H1 (cell line): ENCODE measurements at regions not wholly inside any gene's neighbourhood (a gene's known extent, or its start where the extent isn't known, plus 50 kb on each side); places are given as distances from the start of the nearest gene placed in this dataset.

Source experiments
- CTCF ChIA-PET: fragments of 300-600 bp; sonication (Branson Sonifier 250); formaldehyde crosslinking; loops from one replicate; lab custom pipeline; 2021; ENCODE audit not compliant: partially characterized antibody; lab: Charles Lee
- POLR2A ChIA-PET: fragments of 300-600 bp; sonication (Branson Sonifier 250); formaldehyde crosslinking; loops from one replicate; lab custom pipeline; 2021; ENCODE audit warnings: inconsistent platforms; ENCODE audit not compliant: partially characterized antibody; lab: Charles Lee
- DNase-seq, 2 experiments: peaks; one replicate each; pipeline versions ENCODE4 v3.0.0 to v3.0.0-alpha.2; 2010 to 2022; ENCODE audit warnings: low spot score in 2 of 2, low read depth in 1 of 2, mixed read lengths in 1 of 2
- FAIRE-seq: peaks from 2 replicates; lab custom pipeline; 2011; peaks lifted over from hg19 to GRCh38; lab: Jason Lieb, UNC
- H2AFZ ChIP-seq: 2 replicates; pipeline ENCODE4 v1.8.1; 2012; ENCODE audit warnings: low read length, inconsistent platforms
- H2AK5ac ChIP-seq: 2 replicates; pipeline ENCODE4 v1.6.1; 2013; ENCODE audit warnings: low read depth, low read length
- H2BK120ac ChIP-seq: replicated peaks from 2 replicates; pipeline ENCODE3; 2013; ENCODE audit warnings: low read depth, low read length, inconsistent platforms
- H2BK12ac ChIP-seq: 2 replicates; pipeline ENCODE4 v1.6.1; 2013; ENCODE audit warnings: low read depth, low read length
- H2BK15ac ChIP-seq: 2 replicates; pipeline ENCODE4 v1.6.1; 2013; ENCODE audit warnings: low read length
- H2BK20ac ChIP-seq: 2 replicates; pipeline ENCODE4 v1.6.1; 2013; ENCODE audit warnings: low read length
- H2BK5ac ChIP-seq: 2 replicates; pipeline ENCODE4 v1.6.1; 2013; ENCODE audit warnings: low read depth, low read length
- H3K14ac ChIP-seq: 2 replicates; pipeline ENCODE4 v1.6.1; 2013; ENCODE audit warnings: inconsistent platforms; ENCODE audit not compliant: insufficient read length
- H3K18ac ChIP-seq: 2 replicates; pipeline ENCODE4 v1.6.1; 2013; ENCODE audit warnings: low read length; ENCODE audit errors: extremely low read depth
- H3K23ac ChIP-seq: 2 replicates; pipeline ENCODE4 v1.6.1; 2013; ENCODE audit warnings: inconsistent platforms; ENCODE audit not compliant: insufficient read length
- H3K23me2 ChIP-seq: 2 replicates; pipeline ENCODE4 v1.6.1; 2013; ENCODE audit warnings: low read depth, low read length
- H3K27ac ChIP-seq: 2 replicates; pipeline ENCODE4 v1.6.1; 2011; ENCODE audit warnings: low read depth, low read length, inconsistent platforms
- H3K27me3 ChIP-seq, 4 experiments: replicated peaks in 1 of 4; 1 replicate in 1 of 4; 2 replicates in 3 of 4; pipeline versions ENCODE4 v1.6.1 to v1.8.1; 2011 to 2013; ENCODE audit warnings: low read length in 3 of 4, mild to moderate bottlenecking in 3 of 4, inconsistent platforms in 2 of 4, mixed read lengths in 2 of 4, moderate library complexity in 1 of 4; ENCODE audit not compliant: control insufficient read depth in 3 of 4, insufficient read depth in 3 of 4; ENCODE audit errors: extremely low read depth in 1 of 4
- H3K36me3 ChIP-seq, 4 experiments: 2 replicates each; pipeline versions ENCODE4 v1.6.1 to v1.8.1; 2011 to 2013; ENCODE audit warnings: mild to moderate bottlenecking in 4 of 4, low read length in 3 of 4, moderate library complexity in 2 of 4, control low read depth in 1 of 4, inconsistent platforms in 1 of 4; ENCODE audit not compliant: insufficient read depth in 4 of 4, control insufficient read depth in 2 of 4
- H3K4ac ChIP-seq: replicated peaks from 2 replicates; pipeline ENCODE3; 2013; ENCODE audit warnings: low read length, low read depth, mixed read lengths, inconsistent platforms; ENCODE audit not compliant: insufficient read length
- H3K4me1 ChIP-seq, 4 experiments: replicated peaks in 1 of 4; 1 replicate in 1 of 4; 2 replicates in 3 of 4; pipeline versions ENCODE4 v1.6.1 to v1.8.1; 2011 to 2013; ENCODE audit warnings: low read length in 3 of 4, inconsistent platforms in 2 of 4, mixed read lengths in 1 of 4; ENCODE audit not compliant: insufficient read depth in 4 of 4, control insufficient read depth in 3 of 4
- H3K4me2 ChIP-seq, 2 experiments: 2 replicates each; pipeline versions ENCODE4 v1.6.1 to v1.8.1; 2011 to 2013; ENCODE audit warnings: low read depth in 2 of 2, low read length in 2 of 2, control low read depth in 1 of 2, inconsistent platforms in 1 of 2, mild to moderate bottlenecking in 1 of 2; ENCODE audit not compliant: insufficient read depth in 1 of 2
- H3K4me3 ChIP-seq, 4 experiments: fragments of 200-600, 300-600 bp in 1 of 4; sonication (generic), shearing (Covaris generic), sonication (Bioruptor Twin) in 1 of 4; 2 replicates each; pipeline versions ENCODE4 v1.5.1 to v1.8.1; 2011 to 2016; ENCODE audit warnings: low read length in 4 of 4, low read depth in 3 of 4, control low read depth in 2 of 4, inconsistent platforms in 2 of 4, mild to moderate bottlenecking in 2 of 4, mixed read lengths in 1 of 4, moderate library complexity in 1 of 4; ENCODE audit not compliant: insufficient read depth in 2 of 4; ENCODE audit errors: extremely low read depth in 1 of 4
- H3K56ac ChIP-seq: replicated peaks from 2 replicates; pipeline ENCODE3; 2013; ENCODE audit warnings: low read depth, mild to moderate bottlenecking, mixed read lengths, low read length, inconsistent platforms; ENCODE audit not compliant: insufficient read length
- H3K79me1 ChIP-seq: 2 replicates; pipeline ENCODE4 v1.6.1; 2013; ENCODE audit warnings: low read depth, low read length, control low read depth
- H3K79me2 ChIP-seq, 2 experiments: 2 replicates each; pipeline versions ENCODE4 v1.6.1 to v1.8.1; 2012 to 2013; ENCODE audit warnings: low read length in 2 of 2, mild to moderate bottlenecking in 2 of 2, inconsistent platforms in 1 of 2; ENCODE audit not compliant: insufficient read depth in 2 of 2, control insufficient read depth in 1 of 2
- H3K9ac ChIP-seq, 4 experiments: replicated peaks in 1 of 4; 1 replicate in 1 of 4; 2 replicates in 3 of 4; pipeline versions ENCODE4 v1.6.1 to v1.8.1; 2011 to 2013; ENCODE audit warnings: low read depth in 3 of 4, low read length in 3 of 4, control low read depth in 2 of 4, mild to moderate bottlenecking in 2 of 4, moderate library complexity in 2 of 4, inconsistent platforms in 1 of 4; ENCODE audit errors: extremely low read depth in 1 of 4
- H3K9me3 ChIP-seq, 2 experiments: 2 replicates each; pipeline versions ENCODE4 v1.6.1 to v1.8.1; 2012 to 2013; ENCODE audit warnings: mild to moderate bottlenecking in 2 of 2, moderate library complexity in 2 of 2, control low read depth in 1 of 2, inconsistent platforms in 1 of 2, low read depth in 1 of 2, low read length in 1 of 2, mixed read lengths in 1 of 2; ENCODE audit not compliant: insufficient read depth in 2 of 2
- H4K20me1 ChIP-seq, 2 experiments: replicated peaks in 1 of 2; 2 replicates each; pipeline versions ENCODE3 to v1.8.1; 2011 to 2013; ENCODE audit warnings: inconsistent platforms in 2 of 2, low read length in 2 of 2, mild to moderate bottlenecking in 1 of 2; ENCODE audit not compliant: insufficient read depth in 2 of 2, control insufficient read depth in 1 of 2
- H4K5ac ChIP-seq: 2 replicates; pipeline ENCODE4 v1.6.1; 2013; ENCODE audit warnings: low read length, low read depth, mixed read lengths, inconsistent platforms; ENCODE audit not compliant: insufficient read length
- H4K8ac ChIP-seq: 2 replicates; pipeline ENCODE4 v1.8.0; 2013; ENCODE audit warnings: mild to moderate bottlenecking, moderate library complexity, low read length, inconsistent platforms; ENCODE audit not compliant: insufficient read depth; ENCODE audit errors: extremely low read depth
- H4K91ac ChIP-seq: replicated peaks from 2 replicates; pipeline ENCODE3; 2013; ENCODE audit warnings: low read length, mixed read lengths, inconsistent platforms; ENCODE audit not compliant: insufficient read length
- ASH2L ChIP-seq: fragments of 200-600, 300-600 bp; sonication (generic); IDR thresholded peaks from one replicate; pipeline ENCODE4 v1.7.1; 2017; ENCODE audit warnings: low read length
- RAD21 ChIP-seq, 2 experiments: IDR thresholded peaks in 1 of 2; conservative IDR thresholded peaks in 1 of 2; 2 replicates each; pipeline ENCODE4 v1.6.1; 2011; ENCODE audit warnings: low read depth in 2 of 2, low read length in 2 of 2, improper control_type of control experiment in 1 of 2, inconsistent platforms in 1 of 2, mild to moderate bottlenecking in 1 of 2, moderate library complexity in 1 of 2
- WGBS, 2 experiments: shearing (Covaris generic) in 1 of 2; methylation state at CpG; one replicate each; pipeline versions ENCODE4 v1.1.6 to v1.1.7; 2013 to 2015; ENCODE audit warnings: low lambda C conversion rate in 2 of 2, mixed read lengths in 2 of 2, inconsistent platforms in 1 of 2, low coverage in 1 of 2, missing lambda C conversion rate in 1 of 2; ENCODE audit not compliant: insufficient replicate concordance in 2 of 2, insufficient coverage in 1 of 2, insufficient read length in 1 of 2; ENCODE audit errors: extremely low coverage in 1 of 2, missing lambda C conversion rate in 1 of 2; 5-methylcytosine and 5-hydroxymethylcytosine counted together

- Histone ChIP-seq H3K79me2 (no peaks in the 10 kb centered on the region), H3K23me2 (no peaks in the 10 kb centered on the region; the same call in 1 of the 2 replicates), H3K23ac (no peak overlapping the region), H3K9me3 (no peaks in the 10 kb centered on the region), H3K27me3 (no peaks in the 10 kb centered on the region), H3K9ac (no peak overlapping the region), H4K8ac (no peak overlapping the region), H3K4me1 (peaks cover 0 to 3% (median 0%) of the 10 kb centered on the region in 4 experiments; a peak in 1 of 7 replicates), H3K27ac (no peak overlapping the region), H3K4ac (no peak overlapping the region), H3K56ac (no peak overlapping the region), H3K18ac (no peak overlapping the region), H2BK15ac (no peak overlapping the region), H4K5ac (no peak overlapping the region), H3K79me1 (no peaks in the 10 kb centered on the region), H4K91ac (no peak overlapping the region), H3K4me3 (no peak overlapping the region), H2BK20ac (no peak overlapping the region), H2BK5ac (no peak overlapping the region), H4K20me1 (no peaks in the 10 kb centered on the region), H2BK12ac (no peak overlapping the region), H3K4me2 (no peak overlapping the region), H3K36me3 (no peaks in the 10 kb centered on the region), H2AFZ (no peak overlapping the region), H2AK5ac (no peak overlapping the region), H2BK120ac (no peak overlapping the region), H3K14ac (no peak overlapping the region)
- DNase-seq (no peak), FAIRE-seq (no peak)
- POLR2A ChIA-PET = no interaction called here
- CTCF ChIA-PET = interaction anchor here (0.9 to 1.8 kb wide), 5 partner anchors 9 to 172 kb away, joined by 3 to 7 read pairs (median 3); no protein-coding TSS in a partner anchor
- TF ChIP-seq RAD21 (IDR thresholded peaks at IDR 0.05 in 1 of 2, conservative IDR thresholded peaks at IDR 0.05 in 1 of 2; ENCODE audit: low read depth in 2 of 2, low read length in 2 of 2) (0 out of 4 replicates have a peak, but pooled peaks of 1 of the 2 experiments have one; percentile 4), ASH2L (no peak)
- 75% methylated on average over 5 of the region's 5 CpGs; no CpG with 5 or more reads in 1 of the 2 experiments for WGBS, 2 experiments
Measured at GRCh38 chr6:16922282-16922681, 161.0 kb upstream of the ATXN1 start.
